Retinal pigment epithelial cell (primary cell): ENCODE measurements at regions not wholly inside any gene's neighbourhood (a gene's known extent, or its start where the extent isn't known, plus 50 kb on each side); places are given as distances from the start of the nearest gene placed in this dataset.

Experiments
- DNase-seq: peaks from one replicate; pipeline ENCODE4 v3.0.0-alpha.2; 2010; ENCODE audit warnings: low read depth
- H3K4me3 ChIP-seq: 2 replicates; pipeline ENCODE4 v1.5.1; 2011; ENCODE audit warnings: mild to moderate bottlenecking, low read length, control low read depth, moderate library complexity
- TF ChIP-seq, protein P1 (sequence below): conservative IDR thresholded peaks from 2 replicates; pipeline ENCODE4 v1.5.1; 2011; ENCODE audit warnings: low read depth, low read length, control low read depth, inconsistent platforms

DNA sequence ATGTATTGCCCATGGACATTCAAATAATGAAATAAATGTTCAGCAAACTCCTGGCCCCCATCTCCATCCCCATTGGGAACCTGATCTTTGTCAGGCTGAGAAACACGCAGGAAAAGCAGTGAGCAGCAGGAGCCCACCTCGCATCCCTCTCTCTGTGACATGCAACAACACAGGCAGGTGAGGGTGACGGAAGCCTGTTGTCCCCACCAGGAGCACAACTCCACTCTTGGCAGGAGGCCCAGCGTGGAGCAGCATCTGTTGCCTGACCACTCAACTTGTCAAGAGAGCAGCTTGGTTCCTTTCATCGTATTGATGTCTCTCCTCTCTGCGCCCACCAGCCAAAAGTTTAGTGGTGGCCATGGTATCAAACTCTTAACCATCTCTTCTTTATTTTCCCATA lies 586.9 kb upstream of the ARID1B start:
- TF ChIP-seq, protein P1, sequence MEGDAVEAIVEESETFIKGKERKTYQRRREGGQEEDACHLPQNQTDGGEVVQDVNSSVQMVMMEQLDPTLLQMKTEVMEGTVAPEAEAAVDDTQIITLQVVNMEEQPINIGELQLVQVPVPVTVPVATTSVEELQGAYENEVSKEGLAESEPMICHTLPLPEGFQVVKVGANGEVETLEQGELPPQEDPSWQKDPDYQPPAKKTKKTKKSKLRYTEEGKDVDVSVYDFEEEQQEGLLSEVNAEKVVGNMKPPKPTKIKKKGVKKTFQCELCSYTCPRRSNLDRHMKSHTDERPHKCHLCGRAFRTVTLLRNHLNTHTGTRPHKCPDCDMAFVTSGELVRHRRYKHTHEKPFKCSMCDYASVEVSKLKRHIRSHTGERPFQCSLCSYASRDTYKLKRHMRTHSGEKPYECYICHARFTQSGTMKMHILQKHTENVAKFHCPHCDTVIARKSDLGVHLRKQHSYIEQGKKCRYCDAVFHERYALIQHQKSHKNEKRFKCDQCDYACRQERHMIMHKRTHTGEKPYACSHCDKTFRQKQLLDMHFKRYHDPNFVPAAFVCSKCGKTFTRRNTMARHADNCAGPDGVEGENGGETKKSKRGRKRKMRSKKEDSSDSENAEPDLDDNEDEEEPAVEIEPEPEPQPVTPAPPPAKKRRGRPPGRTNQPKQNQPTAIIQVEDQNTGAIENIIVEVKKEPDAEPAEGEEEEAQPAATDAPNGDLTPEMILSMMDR = no peak
- no peak for DNase-seq
- H3K4me3 ChIP-seq = no peak overlapping the region

DNA sequence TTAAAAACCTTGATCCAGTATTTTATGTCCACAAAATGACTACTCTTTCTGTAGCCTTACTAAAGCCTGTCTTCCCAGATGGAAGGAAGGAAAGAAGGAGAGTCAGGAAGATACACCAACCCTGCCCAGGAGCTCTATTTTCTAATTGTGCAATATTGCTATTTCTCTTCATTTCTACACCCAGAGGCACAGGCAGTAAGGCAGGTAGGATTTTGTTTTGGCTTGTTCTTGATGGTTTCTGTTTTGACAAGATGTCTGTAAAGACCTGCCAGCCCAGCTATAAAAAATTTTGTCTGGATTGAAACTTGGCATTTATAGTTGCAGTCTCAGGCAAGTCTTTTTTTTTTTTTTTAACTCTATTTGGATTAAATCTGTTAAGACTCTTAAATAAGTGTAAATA lies 587.5 kb upstream of the ARID1B start:
- no peak for DNase-seq
- H3K4me3 ChIP-seq = no peak overlapping the region
- TF ChIP-seq, protein P1 = no peak

DNA sequence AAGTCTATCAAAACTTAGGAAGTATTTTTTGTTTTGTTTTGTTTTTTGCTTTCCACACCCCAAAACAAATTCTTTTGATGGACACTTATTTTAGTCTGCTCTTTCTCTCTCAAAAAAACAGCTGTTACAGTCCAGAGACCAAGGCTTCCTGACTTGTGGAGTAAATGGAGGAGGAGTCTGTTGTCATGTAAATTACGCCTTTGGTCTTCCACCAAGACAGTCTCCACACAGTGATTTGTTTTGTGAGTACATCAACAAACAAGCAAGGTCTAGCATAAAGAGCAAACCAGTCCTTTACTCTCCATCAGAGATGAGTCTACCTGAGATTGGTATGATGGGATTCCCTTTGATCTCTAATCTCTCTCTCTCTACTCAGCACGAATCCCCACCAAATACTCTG lies 588.0 kb upstream of the ARID1B start:
- TF ChIP-seq, protein P1 = no peak

DNA sequence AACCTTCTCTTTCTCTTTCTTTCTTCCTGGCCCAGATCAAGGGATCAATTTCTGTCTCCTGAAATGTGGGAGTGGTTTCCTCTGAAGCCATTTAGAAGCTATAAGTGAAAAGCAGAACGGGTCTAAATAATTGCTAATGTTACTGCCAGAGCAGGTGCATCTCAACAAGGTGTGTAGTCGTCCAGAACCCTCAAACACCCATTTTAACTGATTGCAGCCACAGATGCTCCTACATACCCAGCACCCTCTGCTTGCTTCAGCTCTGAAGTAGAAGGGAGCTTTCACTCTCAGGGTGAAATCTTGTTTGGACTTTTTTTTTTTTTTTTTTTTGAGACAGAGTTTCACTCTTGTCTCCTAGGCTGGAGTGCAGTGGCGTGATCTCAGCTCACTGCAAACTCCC lies 592.1 kb upstream of the ARID1B start:
- no peak overlapping the region for H3K4me3 ChIP-seq
- no peak for DNase-seq
- TF ChIP-seq, protein P1 = no peak

More for the DNA sequence above, 588.0 kb upstream of the ARID1B start:
- no peak overlapping the region for H3K4me3 ChIP-seq
- DNase-seq = no peak

DNA sequence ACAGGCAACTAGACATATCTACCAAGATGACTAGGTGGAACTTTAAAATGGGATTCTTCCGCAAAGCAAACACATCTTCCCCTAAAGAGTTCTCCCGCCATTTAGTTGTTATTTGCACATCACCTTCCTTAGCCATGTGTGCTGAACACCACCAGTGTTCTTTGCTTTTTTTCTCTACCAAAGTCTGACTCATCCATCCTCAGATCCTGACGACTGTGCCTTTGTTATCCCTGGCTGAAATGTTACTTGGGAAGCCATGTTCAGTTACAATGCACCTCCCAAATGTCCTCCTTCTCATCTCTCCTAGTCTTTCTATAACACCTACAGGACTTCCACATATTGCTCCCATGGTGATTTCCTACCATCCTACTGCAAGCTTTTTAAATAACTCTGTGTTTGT lies 593.5 kb upstream of the ARID1B start:
- no peak for DNase-seq
- TF ChIP-seq, protein P1 = no peak
- no peak overlapping the region for H3K4me3 ChIP-seq

DNA sequence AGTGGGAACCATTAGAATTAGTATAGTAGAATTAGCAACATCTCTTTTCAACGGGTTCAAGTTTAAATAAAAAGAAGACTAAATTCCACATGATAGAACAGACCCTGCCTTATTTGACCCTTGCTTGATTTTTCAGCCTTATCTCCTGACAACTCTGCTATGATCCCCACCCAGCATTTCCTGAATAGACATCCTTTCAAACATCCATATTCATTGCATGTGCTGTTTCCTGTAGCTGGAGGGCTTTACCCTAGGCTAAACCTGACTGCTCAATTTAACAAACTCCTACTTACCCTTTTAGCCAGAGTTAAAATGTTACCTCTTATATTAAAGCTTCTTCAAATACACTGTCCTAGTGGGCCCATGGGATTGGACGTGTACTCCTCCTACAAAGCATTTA lies 594.8 kb upstream of the ARID1B start:
- DNase-seq = no peak
- TF ChIP-seq, protein P1 = no peak
- no peak overlapping the region for H3K4me3 ChIP-seq

DNA sequence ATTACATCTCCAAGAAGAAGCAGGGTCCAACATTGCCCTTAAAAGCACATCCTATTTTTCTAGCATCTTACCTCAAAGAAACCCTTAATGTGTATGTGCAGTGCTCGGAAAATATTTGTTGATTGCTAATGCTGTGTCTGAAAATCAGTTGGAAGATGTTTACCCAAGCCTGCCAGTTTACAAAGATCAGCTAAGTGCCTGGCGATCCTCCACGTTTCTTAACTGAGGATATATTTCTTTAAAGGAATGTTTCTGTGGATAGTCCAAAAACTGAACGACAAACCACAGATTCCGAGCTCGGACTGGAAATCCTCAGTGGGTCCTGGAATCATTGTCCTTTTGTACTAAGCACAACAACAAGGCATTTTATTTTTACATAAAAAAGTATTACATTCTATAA lies 595.7 kb upstream of the ARID1B start:
- no peak overlapping the region for H3K4me3 ChIP-seq
- TF ChIP-seq, protein P1 = no peak
- DNase-seq = no peak
